ENCODE measurements at regions not wholly inside any gene's neighbourhood (a gene's known extent, or its start where the extent isn't known, plus 50 kb on each side); places are given as distances from the start of the nearest gene placed in this dataset.

- POLR2A ChIA-PET, result no interaction called here
Measured at GRCh38 chr5:29379619-29380018, 1813.9 kb upstream of the CDH6 start.

GRCh38 chr5:29378104-29378503 is 1815.4 kb upstream of the CDH6 start:
- Mint-ChIP-seq H3K27me3 (no peaks in the 10 kb centered on the region), H3K27ac (no peak overlapping the region), H3K4me3 (no peak overlapping the region), H3K4me1 (no peaks in the 10 kb centered on the region), H3K36me3 (no peaks in the 10 kb centered on the region), H3K9me3 (no peaks in the 10 kb centered on the region)
- DNase-seq (no peak), ATAC-seq (ENCODE audit: low read depth) (no peak)
- POLR2A ChIA-PET, result no interaction called here

More at GRCh38 chr5:29379619-29380018, 1813.9 kb upstream of the CDH6 start:
- no peaks in the 10 kb centered on the region for H3K36me3 Mint-ChIP-seq
- no peaks in the 10 kb centered on the region for H3K27me3 Mint-ChIP-seq
- ATAC-seq (ENCODE audit: low read depth) (no peak), DNase-seq (no peak)
- no peaks in the 10 kb centered on the region for H3K9me3 Mint-ChIP-seq
- H3K4me3 Mint-ChIP-seq, result no peak overlapping the region
- no peaks in the 10 kb centered on the region for H3K4me1 Mint-ChIP-seq
- H3K27ac Mint-ChIP-seq, result no peak overlapping the region

GRCh38 chr5:29370248-29370647 is 1823.2 kb upstream of the CDH6 start:
- POLR2A ChIA-PET, result no interaction called here
- Mint-ChIP-seq H3K27ac (no peak overlapping the region), H3K4me3 (no peak overlapping the region), H3K4me1 (no peaks in the 10 kb centered on the region), H3K9me3 (peaks cover 6% of the 10 kb centered on the region), H3K27me3 (no peaks in the 10 kb centered on the region), H3K36me3 (no peaks in the 10 kb centered on the region)
- DNase-seq (no peak), ATAC-seq (ENCODE audit: low read depth) (no peak)

- Mint-ChIP-seq H3K27me3 (no peaks in the 10 kb centered on the region), H3K27ac (no peak overlapping the region), H3K4me3 (no peak overlapping the region), H3K4me1 (no peaks in the 10 kb centered on the region), H3K9me3 (peaks cover 9% of the 10 kb centered on the region), H3K36me3 (no peaks in the 10 kb centered on the region)
- DNase-seq (no peak), ATAC-seq (ENCODE audit: low read depth) (no peak)
- POLR2A ChIA-PET, result no interaction called here
Measured at GRCh38 chr5:29367176-29367833, 1826.2 kb upstream of the CDH6 start.

- H3K4me3 Mint-ChIP-seq, result no peak overlapping the region
- no peak for DNase-seq
- H3K27me3 Mint-ChIP-seq, result no peaks in the 10 kb centered on the region
- POLR2A ChIA-PET, result no interaction called here
- H3K27ac Mint-ChIP-seq, result no peak overlapping the region
- no peaks in the 10 kb centered on the region for H3K36me3 Mint-ChIP-seq
- H3K9me3 Mint-ChIP-seq, result peaks cover 1% of the 10 kb centered on the region
- ATAC-seq (ENCODE audit: low read depth), result no peak
- no peaks in the 10 kb centered on the region for H3K4me1 Mint-ChIP-seq
Measured at GRCh38 chr5:29351170-29351569, 1842.3 kb upstream of the CDH6 start.

- H3K4me3 Mint-ChIP-seq, result no peak overlapping the region
- no peaks in the 10 kb centered on the region for H3K27me3 Mint-ChIP-seq
- POLR2A ChIA-PET, result no interaction called here
Measured at GRCh38 chr5:29337030-29337429, 1856.5 kb upstream of the CDH6 start.

GRCh38 chr5:29321591-29321990 is 1871.9 kb upstream of the CDH6 start:
- no peaks in the 10 kb centered on the region for H3K27me3 Mint-ChIP-seq
- H3K9me3 Mint-ChIP-seq, result peaks cover 2% of the 10 kb centered on the region
- ATAC-seq (ENCODE audit: low read depth) (no peak), DNase-seq (no peak)
- POLR2A ChIA-PET, result no interaction called here
- H3K36me3 Mint-ChIP-seq, result no peaks in the 10 kb centered on the region
- H3K27ac Mint-ChIP-seq, result no peak overlapping the region
- no peak overlapping the region for H3K4me3 Mint-ChIP-seq
- no peaks in the 10 kb centered on the region for H3K4me1 Mint-ChIP-seq

More at GRCh38 chr5:29337030-29337429, 1856.5 kb upstream of the CDH6 start:
- DNase-seq (no peak), ATAC-seq (ENCODE audit: low read depth) (no peak)
- Mint-ChIP-seq H3K27ac (no peak overlapping the region), H3K36me3 (no peaks in the 10 kb centered on the region), H3K4me1 (no peaks in the 10 kb centered on the region), H3K9me3 (peaks cover 2% of the 10 kb centered on the region)

- Mint-ChIP-seq H3K4me1 (no peaks in the 10 kb centered on the region), H3K9me3 (peaks cover 6% of the 10 kb centered on the region), H3K4me3 (no peak overlapping the region), H3K36me3 (no peaks in the 10 kb centered on the region), H3K27ac (no peak overlapping the region), H3K27me3 (no peaks in the 10 kb centered on the region)
- POLR2A ChIA-PET, result no interaction called here
- ATAC-seq (ENCODE audit: low read depth) (no peak), DNase-seq (no peak)
Measured at GRCh38 chr5:29309359-29309758, 1884.1 kb upstream of the CDH6 start.

GRCh38 chr5:29307478-29307877 is 1886.0 kb upstream of the CDH6 start:
- Mint-ChIP-seq H3K4me3 (no peak overlapping the region), H3K9me3 (peaks cover 6% of the 10 kb centered on the region), H3K27ac (no peak overlapping the region), H3K4me1 (no peaks in the 10 kb centered on the region), H3K27me3 (no peaks in the 10 kb centered on the region), H3K36me3 (no peaks in the 10 kb centered on the region)
- no peak for DNase-seq
- no peak for ATAC-seq (ENCODE audit: low read depth)
- POLR2A ChIA-PET, result no interaction called here

- no peak for ATAC-seq (ENCODE audit: low read depth)
- H3K27me3 Mint-ChIP-seq, result no peaks in the 10 kb centered on the region
- H3K36me3 Mint-ChIP-seq, result no peaks in the 10 kb centered on the region
- peaks cover 7% of the 10 kb centered on the region for H3K9me3 Mint-ChIP-seq
- DNase-seq, result no peak
- H3K27ac Mint-ChIP-seq, result no peak overlapping the region
- H3K4me1 Mint-ChIP-seq, result no peaks in the 10 kb centered on the region
- H3K4me3 Mint-ChIP-seq, result no peak overlapping the region
- POLR2A ChIA-PET, result no interaction called here
Measured at GRCh38 chr5:29304545-29304944, 1888.9 kb upstream of the CDH6 start.

GRCh38 chr5:29296548-29296947 is 1896.9 kb upstream of the CDH6 start:
- Mint-ChIP-seq H3K36me3 (no peaks in the 10 kb centered on the region), H3K27ac (no peak overlapping the region), H3K27me3 (no peaks in the 10 kb centered on the region), H3K9me3 (peaks cover 3% of the 10 kb centered on the region), H3K4me1 (no peaks in the 10 kb centered on the region), H3K4me3 (no peak overlapping the region)
- POLR2A ChIA-PET, result no interaction called here
- no peak for ATAC-seq (ENCODE audit: low read depth)
- no peak for DNase-seq

- DNase-seq, result no peak
- Mint-ChIP-seq H3K27ac (no peak overlapping the region), H3K4me3 (no peak overlapping the region), H3K36me3 (no peaks in the 10 kb centered on the region), H3K27me3 (no peaks in the 10 kb centered on the region), H3K4me1 (no peaks in the 10 kb centered on the region), H3K9me3 (peaks cover 11% of the 10 kb centered on the region)
- POLR2A ChIA-PET, result no interaction called here
- ATAC-seq (ENCODE audit: low read depth), result no peak
Measured at GRCh38 chr5:29277642-29278041, 1915.8 kb upstream of the CDH6 start.

GRCh38 chr5:29276371-29276770 is 1917.1 kb upstream of the CDH6 start:
- H3K27ac Mint-ChIP-seq, result no peak overlapping the region
- DNase-seq (no peak), ATAC-seq (ENCODE audit: low read depth) (no peak)
- no peak overlapping the region for H3K4me3 Mint-ChIP-seq
- H3K36me3 Mint-ChIP-seq, result no peaks in the 10 kb centered on the region
- POLR2A ChIA-PET, result no interaction called here
- no peaks in the 10 kb centered on the region for H3K4me1 Mint-ChIP-seq
- H3K27me3 Mint-ChIP-seq, result no peaks in the 10 kb centered on the region
- H3K9me3 Mint-ChIP-seq, result peaks cover 11% of the 10 kb centered on the region

GRCh38 chr5:29263915-29264351 is 1929.6 kb upstream of the CDH6 start:
- Mint-ChIP-seq H3K9me3 (peaks cover 2% of the 10 kb centered on the region), H3K4me3 (no peak overlapping the region), H3K4me1 (no peaks in the 10 kb centered on the region), H3K27me3 (no peaks in the 10 kb centered on the region), H3K27ac (no peak overlapping the region), H3K36me3 (no peaks in the 10 kb centered on the region)
- DNase-seq (no peak), ATAC-seq (ENCODE audit: low read depth) (no peak)
- POLR2A ChIA-PET, result no interaction called here

All from activated naive CD8-positive, alpha-beta T cell treated with anti-CD3 and anti-CD28 coated beads, Interleukin-2, amount 10 ng/mL, durations not matched to agents 7 days and 5 days (primary cell).